GM21717 (cell line): ENCODE measurements at regions not wholly inside any gene's neighbourhood (a gene's known extent, or its start where the extent isn't known, plus 50 kb on each side); places are given as distances from the start of the nearest gene placed in this dataset.

Source experiments
- ATAC-seq: cut with Tn5 transposase; IDR thresholded peaks from one replicate; pipeline ENCODE4 v1.9.1; 2021; ENCODE audit warnings: mild to moderate bottlenecking, moderate library complexity; ENCODE audit not compliant: unreplicated experiment

DNA sequence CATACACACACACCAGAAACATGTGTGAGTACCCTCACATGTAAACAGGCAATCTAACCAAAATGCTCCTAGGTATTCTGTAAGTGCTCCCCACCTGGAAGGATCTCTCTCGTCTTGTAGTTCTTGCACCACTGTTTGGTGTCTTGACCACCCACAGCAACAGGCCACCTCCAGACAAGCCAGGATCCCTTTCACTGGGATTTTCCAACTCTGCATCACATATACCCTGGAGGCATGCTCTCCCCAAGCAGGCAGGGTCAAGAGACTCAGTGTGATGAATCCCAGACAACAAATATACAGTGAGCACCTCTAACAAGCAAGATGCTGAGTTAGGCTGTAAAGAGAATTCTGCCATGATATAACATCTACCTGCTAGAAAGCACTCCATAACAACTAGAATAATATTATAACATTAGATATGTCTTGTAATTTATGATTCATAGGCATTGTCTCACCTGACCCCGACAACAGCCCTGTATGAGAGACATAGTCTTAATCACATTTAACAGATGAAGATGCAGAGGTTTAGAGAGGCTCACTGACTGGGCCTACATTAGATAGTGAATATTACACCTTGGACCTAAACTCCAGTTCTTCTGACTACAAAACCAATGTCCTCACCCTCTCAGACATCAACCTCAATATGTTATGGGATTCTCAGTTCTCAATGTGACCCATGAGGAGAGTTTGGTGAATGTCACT, 76.5 kb upstream of the BCL6 start:
- no peak for ATAC-seq

DNA sequence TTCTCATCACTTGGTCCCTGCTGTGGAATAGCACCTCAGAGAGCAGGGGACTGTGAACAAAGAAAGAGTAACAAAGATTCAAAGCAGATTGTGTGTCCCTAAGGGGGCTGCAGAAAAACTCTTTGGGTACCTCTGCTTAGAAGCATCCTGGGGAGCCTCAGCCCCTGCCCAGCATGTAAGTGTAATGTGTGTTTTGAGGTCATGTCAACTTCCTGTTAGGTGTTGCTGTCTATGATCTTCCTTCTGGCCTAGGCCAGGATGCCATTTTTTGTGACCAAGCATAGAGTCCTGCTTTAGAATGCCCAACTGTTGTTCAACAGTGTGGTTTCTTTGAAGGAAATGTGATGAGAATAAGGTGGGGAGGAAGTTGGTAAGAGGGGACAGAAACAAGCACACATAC, 77.1 kb upstream of the BCL6 start:
- ATAC-seq: no peak

DNA sequence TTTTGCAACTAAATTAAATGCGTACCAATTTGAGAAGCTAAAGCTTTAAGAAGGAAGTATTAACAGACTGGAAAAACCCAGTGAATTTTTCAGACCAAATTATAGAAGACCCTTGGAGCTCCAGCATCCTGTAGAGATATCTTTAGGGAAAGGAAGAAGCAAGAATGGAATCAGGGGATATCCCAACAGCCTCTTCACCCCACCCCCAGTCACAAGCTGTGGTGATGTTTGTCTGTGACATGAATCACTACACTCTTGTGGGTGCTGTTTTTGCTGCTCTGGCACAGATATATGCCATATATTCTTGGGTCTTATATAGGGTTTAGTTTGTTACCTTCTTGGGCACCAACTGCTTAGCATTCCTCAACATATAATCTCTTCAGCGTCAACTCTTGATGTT, 78.5 kb upstream of the BCL6 start:
- ATAC-seq: no peak

DNA sequence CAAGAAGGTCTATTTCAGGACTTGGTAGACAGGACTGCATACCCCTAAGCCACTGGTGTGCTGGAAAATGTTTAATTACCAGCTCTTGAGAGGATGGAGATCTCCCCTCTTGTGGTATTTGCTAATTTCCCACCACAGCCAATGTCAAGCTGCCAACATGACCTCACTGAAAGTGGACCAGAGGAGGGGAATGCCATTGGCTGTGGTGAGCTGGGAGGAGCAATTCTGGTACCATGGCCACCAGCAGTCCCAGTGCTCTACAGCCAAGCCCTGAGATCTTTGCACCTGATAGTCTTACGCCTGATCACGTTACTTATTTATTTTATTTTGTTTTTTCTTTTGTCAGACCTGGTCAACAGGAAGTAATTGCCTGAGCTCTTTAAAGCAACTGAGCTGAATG, 82.5 kb upstream of the BCL6 start:
- no peak for ATAC-seq

DNA sequence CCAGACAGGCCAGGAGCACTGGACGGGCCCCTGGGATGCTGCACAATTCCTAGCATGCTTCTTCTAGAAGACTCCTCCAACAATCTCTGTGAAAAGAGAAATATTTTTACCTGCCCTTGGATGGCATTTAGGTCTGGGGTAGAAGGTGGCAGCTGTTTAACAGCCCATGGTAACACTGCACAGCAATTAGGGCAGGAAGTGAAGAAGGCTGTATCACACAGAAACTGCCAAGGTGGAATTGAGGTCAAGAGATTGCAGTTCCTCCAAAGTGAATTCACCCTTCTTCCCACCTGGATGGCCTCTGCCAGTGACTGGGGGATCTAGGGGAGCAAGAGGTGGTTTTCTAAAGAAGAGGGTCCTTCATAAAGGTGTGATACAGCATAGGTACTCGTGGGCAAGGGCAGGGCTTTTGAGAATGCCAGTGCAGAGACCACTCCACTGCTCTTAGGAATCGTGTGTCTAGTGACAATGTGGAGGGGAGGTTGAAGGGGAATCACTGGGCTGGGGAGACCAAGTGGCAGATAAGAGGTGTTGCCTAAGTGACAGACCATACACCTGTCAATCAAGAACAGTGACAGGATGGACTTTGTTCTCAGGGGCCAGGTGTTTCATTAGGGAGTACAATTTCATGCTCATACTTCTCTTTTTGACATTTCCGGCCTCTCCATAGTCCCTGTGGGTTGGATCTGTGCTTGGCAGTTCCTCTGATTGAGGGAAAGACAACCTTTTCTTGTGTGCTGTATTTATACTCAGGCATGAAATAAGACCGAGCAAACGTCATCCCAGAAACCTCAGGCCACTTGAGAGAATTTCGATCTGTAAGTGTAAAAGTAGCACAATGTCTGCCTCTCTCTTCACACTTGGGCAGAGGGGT, 83.5 kb upstream of the BCL6 start:
- peak; percentile 78 for ATAC-seq

DNA sequence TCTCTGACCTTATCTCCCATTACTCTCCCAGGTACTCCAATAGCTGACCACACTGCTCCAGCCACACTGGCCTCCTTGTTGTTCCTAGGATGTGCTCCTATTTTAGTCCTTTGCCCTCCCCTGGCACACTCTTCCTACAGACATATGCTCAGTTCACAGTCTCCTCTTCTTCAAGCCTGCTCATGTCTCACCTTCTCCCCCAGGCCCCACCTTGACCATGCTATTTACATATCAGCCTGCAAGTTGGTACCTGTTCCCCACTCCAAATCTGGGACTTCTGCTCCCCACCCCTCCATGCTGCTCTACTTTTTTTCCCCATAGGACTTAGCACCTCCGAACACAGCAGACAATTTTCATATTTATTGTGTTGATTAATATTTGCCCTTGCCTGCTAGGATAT, 84.9 kb upstream of the BCL6 start:
- ATAC-seq: no peak

DNA sequence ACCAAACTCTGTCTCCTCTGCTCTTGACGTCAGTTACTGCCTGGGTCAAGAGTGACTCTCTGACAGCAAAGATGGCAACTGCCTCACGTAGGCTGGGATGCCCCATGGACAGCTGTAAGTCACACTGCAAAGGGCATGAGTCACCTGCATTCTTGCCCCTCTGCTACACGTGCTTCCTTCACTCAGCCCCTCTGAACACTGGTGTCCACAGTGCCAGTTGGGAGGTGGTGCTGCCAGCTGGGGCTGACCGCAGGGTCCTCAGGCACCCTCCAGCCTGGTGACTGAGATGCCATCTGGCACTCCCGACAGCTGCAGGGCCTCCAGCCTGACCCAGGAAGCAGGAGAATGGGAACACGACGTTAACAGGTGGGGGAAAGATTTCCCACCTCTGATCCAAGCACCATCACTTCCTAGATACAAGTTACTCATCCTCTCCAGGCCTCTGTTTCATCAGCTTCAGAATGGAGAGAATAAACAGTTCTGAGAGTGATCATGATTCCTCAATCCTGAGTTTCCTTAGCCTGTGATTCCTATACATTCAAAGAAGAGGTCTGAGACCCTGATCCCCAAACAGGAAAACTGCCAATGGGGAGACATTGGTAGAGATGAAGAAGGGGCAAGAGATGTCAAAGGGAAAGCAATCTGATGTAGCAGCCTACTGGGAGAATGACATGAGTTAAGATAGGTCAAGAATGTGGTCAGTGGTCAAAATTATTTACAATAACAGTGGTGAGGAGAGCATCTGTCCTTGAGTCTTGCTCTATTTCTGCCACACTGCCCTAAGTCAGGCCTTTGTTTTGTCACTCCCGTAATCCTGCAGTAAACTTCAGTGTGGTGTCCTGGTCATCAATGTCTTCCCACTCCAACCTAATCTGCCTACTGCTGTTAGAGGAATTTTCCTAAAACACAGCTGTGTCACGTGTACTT, 86.1 kb upstream of the BCL6 start:
- ATAC-seq: no peak

DNA sequence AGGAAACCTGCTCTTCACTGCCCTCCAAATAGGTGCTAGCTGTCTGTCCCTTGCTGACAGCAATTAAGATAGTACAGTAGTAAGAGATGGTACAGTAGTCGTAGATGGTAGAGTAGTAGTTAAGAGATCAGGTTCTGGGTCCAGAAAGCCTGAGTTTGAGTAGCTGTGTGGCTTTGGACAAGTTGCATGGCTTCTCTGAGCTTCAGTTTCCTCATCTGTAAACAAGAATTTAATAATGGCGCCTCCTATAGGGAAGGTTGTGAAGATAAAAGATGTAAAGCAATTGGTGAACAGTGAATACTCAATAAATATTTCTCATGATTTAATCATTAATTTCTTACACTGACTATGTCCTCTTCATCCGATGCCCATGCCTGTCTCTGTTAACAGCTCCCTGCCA, 86.9 kb upstream of the BCL6 start:
- no peak for ATAC-seq

DNA sequence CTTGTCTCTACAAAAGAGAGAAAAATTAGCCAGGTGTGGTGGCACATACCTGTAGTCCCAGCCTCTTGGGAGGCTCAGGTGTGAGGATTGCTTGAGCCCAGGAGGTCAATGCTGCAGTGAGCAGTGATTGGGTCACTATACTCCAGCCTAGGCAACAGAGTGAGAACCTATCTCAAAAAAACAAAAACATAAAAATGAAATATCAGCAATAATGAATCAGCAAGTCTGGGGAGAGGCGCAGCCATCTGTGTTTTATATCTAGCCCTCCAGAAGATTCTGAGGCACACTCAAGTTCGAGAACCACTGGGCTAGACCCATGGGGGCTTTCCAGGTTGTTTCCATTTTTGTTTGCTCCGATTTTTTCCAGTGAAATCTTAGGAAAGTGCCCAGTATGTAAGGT, 88.1 kb upstream of the BCL6 start:
- ATAC-seq: no peak

DNA sequence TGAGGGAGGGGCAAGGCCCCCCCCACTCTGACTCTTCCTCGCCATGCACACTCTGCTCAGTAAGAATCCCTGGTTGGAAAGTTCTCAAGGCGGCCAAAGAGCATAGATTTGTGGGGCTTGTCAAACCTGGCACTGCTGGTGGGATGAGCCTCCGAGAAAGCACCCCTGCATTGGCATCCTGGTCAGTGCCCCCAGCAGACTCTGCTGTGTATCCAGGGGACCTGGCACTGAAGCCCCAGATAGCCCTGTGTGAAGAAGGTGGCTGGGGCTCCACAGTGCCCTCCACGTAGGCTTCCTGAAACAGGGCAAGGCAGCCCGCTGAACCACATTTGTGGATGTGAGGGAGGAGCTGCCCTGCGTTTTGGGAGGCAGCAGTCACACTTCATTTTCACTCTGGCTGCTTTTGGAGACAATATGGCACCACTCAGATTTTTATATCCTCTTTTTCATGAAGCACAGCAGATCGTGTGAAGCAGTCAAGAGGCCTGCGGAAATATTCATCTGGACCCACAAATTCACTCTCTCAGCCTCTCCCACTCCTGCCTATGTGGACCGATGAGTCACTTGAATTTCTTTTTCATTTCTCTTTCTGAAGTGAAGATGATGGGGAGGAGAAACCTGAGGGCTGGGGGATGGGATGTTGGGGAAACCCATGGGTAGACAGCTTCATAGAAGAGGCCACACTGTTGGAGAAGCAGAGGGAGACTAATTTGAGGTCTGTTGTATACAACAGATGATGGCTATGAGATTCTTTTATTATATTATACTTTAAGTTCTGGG, 88.7 kb upstream of the BCL6 start:
- ATAC-seq: no peak

DNA sequence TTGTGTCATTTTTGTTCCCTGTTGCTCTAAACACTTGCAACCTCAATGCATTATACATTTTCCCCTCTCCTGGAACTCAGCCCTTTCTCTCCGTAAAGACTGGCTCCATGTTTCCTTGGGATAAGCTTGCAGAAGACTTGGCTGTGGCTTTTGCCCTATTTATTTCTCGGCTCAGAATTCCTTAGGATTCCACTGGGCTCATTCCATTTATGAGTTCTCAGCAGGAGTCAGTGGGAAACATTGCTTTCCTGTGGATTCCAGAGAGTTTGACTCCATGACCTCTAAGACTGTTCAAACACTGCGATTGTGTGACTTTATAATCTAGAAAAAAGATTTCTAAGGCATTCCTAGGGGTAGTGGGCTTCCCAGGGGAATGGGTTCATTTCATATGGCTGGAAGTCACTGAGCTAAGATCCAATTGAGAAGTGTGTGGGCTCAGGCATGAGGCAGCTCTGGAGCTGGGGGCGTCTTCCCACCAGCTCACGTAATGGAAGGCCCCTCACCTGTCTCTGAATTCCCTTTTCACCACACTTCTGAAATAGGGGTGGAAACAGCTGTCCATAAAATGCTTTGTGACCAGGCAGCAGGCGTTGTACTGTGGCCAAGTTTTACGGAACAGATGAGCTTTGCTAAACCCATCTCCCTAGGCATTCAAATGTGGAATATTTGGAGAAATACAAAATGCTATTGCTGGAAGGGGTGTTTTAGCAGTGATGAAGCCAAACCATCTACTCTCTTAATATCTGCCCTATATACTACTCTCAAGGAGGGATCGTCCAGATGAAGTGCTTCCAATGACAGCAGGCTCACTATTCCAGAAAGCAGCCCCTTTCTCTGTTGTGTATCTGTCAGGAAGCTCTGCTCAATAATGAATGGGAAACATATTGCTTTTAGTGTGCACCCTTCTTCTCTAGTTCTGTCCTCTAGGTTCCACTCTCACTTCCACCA, 91.8 kb upstream of the BCL6 start:
- ATAC-seq: no peak

DNA sequence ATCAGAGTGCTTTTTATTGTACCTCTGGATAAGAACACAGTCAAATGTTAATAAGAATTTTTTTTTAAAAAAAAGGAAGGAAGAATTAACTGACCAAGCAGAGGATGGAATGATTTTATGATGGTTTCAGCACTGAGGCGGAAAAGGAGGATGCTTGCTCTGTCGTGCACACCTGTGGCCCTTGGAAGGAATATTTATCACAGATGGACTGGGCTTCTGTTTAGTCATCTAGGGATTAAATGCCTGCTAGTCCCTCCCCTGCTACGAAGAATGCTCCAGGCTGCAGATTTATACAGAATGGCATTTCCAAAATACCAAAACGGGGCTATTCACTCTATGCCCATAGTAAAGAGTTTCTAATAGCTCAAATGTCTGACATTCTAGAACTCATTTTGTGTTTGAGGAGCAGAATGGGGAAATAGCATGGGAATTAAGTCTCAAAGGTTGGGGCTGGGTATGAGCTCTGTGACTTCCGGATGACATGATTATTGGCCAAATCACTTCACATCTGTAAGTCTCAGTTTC, 92.8 kb upstream of the BCL6 start:
- no peak for ATAC-seq

DNA sequence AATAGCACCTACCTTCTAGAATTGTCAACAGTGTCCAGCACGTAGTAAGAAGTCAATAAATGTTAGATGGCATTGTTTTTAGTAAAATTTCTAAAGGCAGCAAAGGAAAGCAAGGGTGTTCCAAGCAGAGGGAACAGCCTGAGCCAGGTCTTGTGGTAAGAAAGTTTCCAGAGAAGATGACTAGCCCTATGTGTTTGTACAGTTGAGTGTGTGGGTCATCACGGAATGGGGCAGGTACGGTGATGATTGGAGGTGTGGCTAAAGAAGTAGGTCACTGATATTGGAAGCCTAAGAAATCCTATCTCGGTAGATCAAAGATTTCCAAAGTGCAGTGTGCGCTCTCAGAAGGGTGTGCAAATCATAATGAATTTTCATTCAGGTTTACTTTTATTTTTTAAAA, 94.2 kb upstream of the BCL6 start:
- ATAC-seq: no peak

DNA sequence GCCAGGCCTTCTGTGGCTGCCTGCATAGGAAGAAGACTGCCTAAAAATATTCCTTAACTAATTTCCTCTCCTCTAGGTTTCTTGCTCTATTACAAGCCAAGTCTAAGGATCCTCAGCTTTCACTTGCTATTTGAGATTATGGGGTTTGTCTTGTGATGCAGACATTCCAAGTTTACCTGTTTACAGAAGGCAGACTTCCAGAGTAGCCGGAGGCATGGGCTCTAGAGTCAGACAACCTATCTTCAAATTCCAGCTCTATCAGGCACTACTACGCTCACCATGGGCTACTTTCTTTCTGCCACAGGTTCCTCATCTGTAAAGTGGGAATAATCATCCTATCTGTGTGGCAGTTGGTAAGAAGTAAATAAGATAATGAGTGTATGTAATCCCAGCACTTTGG, 95.6 kb upstream of the BCL6 start:
- no peak for ATAC-seq

DNA sequence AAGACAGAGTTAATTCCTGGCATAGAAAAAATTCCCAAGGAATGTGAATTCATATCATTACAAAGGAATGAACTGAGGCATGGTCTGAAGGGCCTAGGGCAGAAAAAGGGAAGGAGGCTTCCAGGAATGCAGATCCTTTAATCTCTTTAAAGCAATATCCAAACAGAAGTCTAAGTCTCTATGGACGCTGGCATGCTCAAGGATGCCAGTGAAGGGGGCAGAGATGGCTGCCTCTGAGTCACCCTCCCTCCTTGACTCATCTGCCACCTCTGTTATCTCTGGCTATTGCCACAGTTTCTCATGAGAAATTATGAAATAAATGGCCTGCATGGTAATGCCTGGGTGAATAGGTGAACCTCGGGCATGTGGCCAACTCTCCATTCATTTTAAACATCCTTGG, 96.3 kb upstream of the BCL6 start:
- ATAC-seq: no peak

DNA sequence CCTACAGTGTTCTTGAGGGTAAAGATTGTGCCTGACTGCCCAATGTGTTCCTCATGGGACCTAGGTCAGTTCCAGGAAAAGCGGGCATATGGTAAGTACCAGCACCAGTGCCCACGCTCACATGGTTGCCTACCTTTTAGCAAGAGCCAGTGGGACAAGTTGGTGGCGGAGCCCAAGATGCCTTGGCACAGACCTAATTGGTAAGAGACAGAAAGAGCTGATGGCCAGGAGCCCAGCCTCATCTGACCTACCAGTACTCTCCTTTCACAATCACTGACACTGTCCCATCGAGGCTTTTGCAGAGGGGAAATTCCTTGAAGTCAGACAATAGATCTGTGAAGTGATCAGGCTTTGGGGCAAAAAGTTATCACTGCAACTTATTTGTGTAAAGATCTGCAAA, 98.4 kb upstream of the BCL6 start:
- no peak for ATAC-seq

DNA sequence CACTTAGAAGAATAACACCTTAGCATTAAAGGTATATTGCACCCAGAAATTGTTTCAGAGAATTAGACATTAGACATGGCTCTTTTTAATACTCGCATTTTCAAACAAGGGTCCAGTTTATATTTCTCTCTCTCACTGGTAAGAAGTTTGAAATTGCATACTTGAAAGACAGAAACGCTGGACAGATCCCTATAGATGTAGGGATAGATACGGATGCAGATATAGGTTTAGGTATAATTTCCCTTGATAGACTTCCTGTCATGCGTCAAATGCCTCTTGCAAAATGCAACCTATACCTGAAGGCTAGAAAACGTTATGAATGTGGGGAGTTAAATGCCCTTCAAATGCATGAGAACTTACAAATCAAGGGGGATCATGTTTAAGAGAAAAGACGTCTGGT, 99.4 kb upstream of the BCL6 start:
- no peak for ATAC-seq

DNA sequence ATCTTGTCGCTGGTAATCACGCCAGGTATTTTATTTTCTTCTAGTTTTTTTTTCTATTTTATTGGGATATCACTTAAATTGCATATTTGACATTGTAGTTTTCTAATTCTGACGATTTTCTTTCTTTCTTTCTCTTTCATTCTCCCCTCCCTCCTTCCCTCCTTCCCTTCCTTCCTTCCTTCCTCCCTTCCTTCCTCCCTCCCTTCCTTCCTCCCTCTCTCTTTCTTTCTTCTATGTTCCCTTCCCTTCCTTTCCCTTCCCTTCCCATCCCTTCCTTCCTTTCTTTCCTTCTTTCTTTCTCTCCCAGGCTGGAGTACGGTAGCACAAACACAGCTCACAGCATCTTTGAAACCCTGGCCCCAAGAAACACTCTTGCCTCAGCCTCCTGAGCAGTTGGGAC, 100.6 kb upstream of the BCL6 start:
- ATAC-seq: no peak

DNA sequence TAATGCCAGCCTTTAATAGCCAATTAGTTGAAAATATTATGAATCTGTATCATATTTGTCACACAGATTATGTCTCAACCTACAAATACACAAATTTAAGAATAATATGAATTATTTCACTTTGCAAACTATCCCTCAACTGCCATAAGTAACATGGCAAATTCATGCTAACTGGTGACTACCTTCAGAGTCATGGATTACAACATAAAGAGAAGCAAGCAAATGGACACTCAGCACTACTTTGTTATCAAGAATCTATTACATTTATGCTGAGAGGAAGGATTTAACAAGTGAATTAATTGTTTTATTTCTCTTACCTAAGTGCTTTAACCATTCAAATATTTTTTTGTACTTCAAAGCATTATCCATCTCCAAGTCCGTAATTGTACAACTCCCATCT, 103.1 kb upstream of the BCL6 start:
- no peak for ATAC-seq
